Calu3 (cell line): ENCODE measurements at regions not wholly inside any gene's neighbourhood (a gene's known extent, or its start where the extent isn't known, plus 50 kb on each side); places are given as distances from the start of the nearest gene placed in this dataset.

Source experiments
- BruUV-seq: library from RNA; stranded (reverse); fragments of 400-500 nt; replicated peaks from 2 replicates; lab custom pipeline; 2021; lab: Mats Ljungman, UMichigan
- CTCF ChIA-PET: fragments of 300-600 bp; sonication (Branson Sonifier 250); formaldehyde crosslinking; loops from one replicate; lab custom pipeline; 2022; ENCODE audit warnings: antibody characterized with exemption; lab: Charles Lee
- DNase-seq: peaks from one replicate; pipeline ENCODE4 v3.0.0; 2022
- H3K27ac Mint-ChIP-seq: one replicate; pipeline ENCODE4 v1.8.0; 2022; ENCODE audit warnings: mixed read lengths; ENCODE audit not compliant: unreplicated experiment
- H3K27me3 Mint-ChIP-seq: one replicate; pipeline ENCODE4 v1.8.0; 2022; ENCODE audit warnings: mixed read lengths; ENCODE audit not compliant: unreplicated experiment
- H3K36me3 Mint-ChIP-seq: one replicate; pipeline ENCODE4 v1.8.0; 2022; ENCODE audit warnings: mild to moderate bottlenecking, moderate library complexity, mixed read lengths; ENCODE audit not compliant: insufficient read depth, unreplicated experiment
- H3K4me1 Mint-ChIP-seq: one replicate; pipeline ENCODE4 v1.8.0; 2022; ENCODE audit warnings: mild to moderate bottlenecking, low read depth, mixed read lengths; ENCODE audit not compliant: unreplicated experiment
- H3K4me3 Mint-ChIP-seq: one replicate; pipeline ENCODE4 v1.8.0; 2022; ENCODE audit warnings: mild to moderate bottlenecking, low read depth, moderate library complexity, mixed read lengths; ENCODE audit not compliant: unreplicated experiment
- H3K9me3 Mint-ChIP-seq: one replicate; pipeline ENCODE4 v1.8.0; 2022; ENCODE audit warnings: low read depth, mixed read lengths; ENCODE audit not compliant: unreplicated experiment
- CTCF ChIP-seq: fragments of 200-600 bp; IDR thresholded peaks from one replicate; pipeline ENCODE4 v1.8.0; 2022; ENCODE audit warnings: antibody characterized with exemption; ENCODE audit not compliant: unreplicated experiment
- intact Hi-C: fragments of 100-400 bp; cut with micrococcal nuclease; formaldehyde crosslinking; loops from one replicate; pipeline ENCODE4 v1.10.0; 2022; ENCODE audit not compliant: unreplicated experiment

GRCh38 chr4:13126976-13127910, 356.9 kb downstream of the RAB28 start:
- Mint-ChIP-seq H3K27me3 (no peaks in the 10 kb centered on the region), H3K4me1 (no peaks in the 10 kb centered on the region), H3K27ac (no peak overlapping the region), H3K36me3 (no peaks in the 10 kb centered on the region), H3K9me3 (peaks cover 7% of the 10 kb centered on the region), H3K4me3 (no peak overlapping the region)
- no TSS peak for BruUV-seq
- CTCF ChIA-PET: no interaction called here
- no peak for TF ChIP-seq CTCF
- DNase-seq: no peak
- intact Hi-C loops: no loop called here

- intact Hi-C loops: no loop called here
- no peak for DNase-seq
- no peaks in the 10 kb centered on the region for H3K4me1 Mint-ChIP-seq
- CTCF ChIA-PET: no interaction called here
- H3K27me3 Mint-ChIP-seq: no peaks in the 10 kb centered on the region
- no peak overlapping the region for H3K4me3 Mint-ChIP-seq
- H3K9me3 Mint-ChIP-seq: peaks cover 6% of the 10 kb centered on the region
- TF ChIP-seq CTCF: no peak
- BruUV-seq: no TSS peak
- H3K27ac Mint-ChIP-seq: no peak overlapping the region
- no peaks in the 10 kb centered on the region for H3K36me3 Mint-ChIP-seq
These were observed 365.5 kb downstream of the RAB28 start for GRCh38 chr4:13118633-13119032.

- H3K27me3 Mint-ChIP-seq: no peaks in the 10 kb centered on the region
- no peak overlapping the region for H3K4me3 Mint-ChIP-seq
- intact Hi-C loops: no loop called here
- no TSS peak for BruUV-seq
- H3K36me3 Mint-ChIP-seq: no peaks in the 10 kb centered on the region
- H3K4me1 Mint-ChIP-seq: no peaks in the 10 kb centered on the region
- CTCF ChIA-PET: no interaction called here
- TF ChIP-seq CTCF: no peak
- no peak overlapping the region for H3K27ac Mint-ChIP-seq
- DNase-seq: no peak
- peaks cover 6% of the 10 kb centered on the region for H3K9me3 Mint-ChIP-seq
These were observed 367.0 kb downstream of the RAB28 start for GRCh38 chr4:13117185-13117584.

- H3K4me3 Mint-ChIP-seq: no peak overlapping the region
- no peak for DNase-seq
- H3K9me3 Mint-ChIP-seq: peaks cover 13% of the 10 kb centered on the region
- BruUV-seq: no TSS peak
- CTCF ChIA-PET: no interaction called here
- no peaks in the 10 kb centered on the region for H3K36me3 Mint-ChIP-seq
- no peak for TF ChIP-seq CTCF
- intact Hi-C loops: no loop called here
- H3K4me1 Mint-ChIP-seq: no peaks in the 10 kb centered on the region
- H3K27ac Mint-ChIP-seq: no peak overlapping the region
- no peaks in the 10 kb centered on the region for H3K27me3 Mint-ChIP-seq
These were observed 372.1 kb downstream of the RAB28 start for GRCh38 chr4:13112030-13112429.
